ENCODE measurements at regions not wholly inside any gene's neighbourhood (a gene's known extent, or its start where the extent isn't known, plus 50 kb on each side); places are given as distances from the start of the nearest gene placed in this dataset.

DNA sequence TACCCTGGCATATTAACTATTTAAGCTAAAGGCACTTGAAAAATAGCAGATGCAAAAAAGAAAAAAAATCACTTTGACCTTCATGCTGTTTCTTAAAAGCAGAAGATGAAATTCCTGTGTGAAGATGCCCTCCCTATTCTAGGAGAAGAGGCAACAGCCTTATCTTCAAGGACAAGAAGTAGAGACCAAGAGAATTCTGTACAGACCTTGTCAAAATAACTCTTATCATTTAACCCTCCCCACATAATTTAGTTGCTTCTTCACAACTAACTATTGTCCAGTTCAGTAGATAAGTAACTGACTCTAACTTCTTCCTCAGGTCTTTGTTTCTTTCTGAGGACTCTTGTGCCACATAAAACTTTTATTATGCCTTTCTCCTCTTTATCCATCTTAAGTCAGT is 72.0 kb upstream of the MARCHF10 start:
- no peak for DNase-seq

DNA sequence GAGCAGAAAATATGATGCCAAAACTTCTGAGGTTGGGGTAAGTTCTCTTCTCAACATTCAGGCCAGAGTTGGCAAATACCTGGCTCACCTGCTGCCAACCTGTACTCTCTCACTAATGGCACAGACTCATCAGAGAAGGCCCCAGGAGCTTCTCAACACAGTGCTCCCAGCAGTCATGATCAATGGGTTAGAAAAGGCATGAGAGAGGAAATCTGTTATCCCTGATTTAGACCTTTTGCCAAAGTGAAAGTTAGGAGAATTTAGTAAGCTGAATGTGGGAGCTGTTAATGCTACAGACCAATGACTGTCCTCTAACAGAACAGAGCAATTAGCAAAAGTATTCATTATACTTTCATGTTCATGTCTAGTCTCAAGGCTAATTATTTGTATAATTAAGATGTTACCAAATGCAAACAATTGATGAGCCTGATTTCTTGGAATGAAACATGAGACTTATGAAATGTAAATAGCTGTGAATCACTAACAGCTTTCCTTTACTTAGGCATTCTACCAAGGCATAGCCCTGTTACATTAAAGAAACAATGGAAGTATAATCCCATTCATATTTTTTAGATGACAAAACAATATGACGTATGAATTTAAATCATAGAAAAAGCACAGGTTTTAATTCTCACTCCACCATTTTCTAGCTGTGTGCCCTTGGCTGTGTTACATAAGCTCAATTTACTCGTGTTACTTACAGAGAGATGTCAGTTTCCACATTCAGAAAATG is 68.7 kb upstream of the MARCHF10 start:
- peak; percentile 11 for DNase-seq

DNA sequence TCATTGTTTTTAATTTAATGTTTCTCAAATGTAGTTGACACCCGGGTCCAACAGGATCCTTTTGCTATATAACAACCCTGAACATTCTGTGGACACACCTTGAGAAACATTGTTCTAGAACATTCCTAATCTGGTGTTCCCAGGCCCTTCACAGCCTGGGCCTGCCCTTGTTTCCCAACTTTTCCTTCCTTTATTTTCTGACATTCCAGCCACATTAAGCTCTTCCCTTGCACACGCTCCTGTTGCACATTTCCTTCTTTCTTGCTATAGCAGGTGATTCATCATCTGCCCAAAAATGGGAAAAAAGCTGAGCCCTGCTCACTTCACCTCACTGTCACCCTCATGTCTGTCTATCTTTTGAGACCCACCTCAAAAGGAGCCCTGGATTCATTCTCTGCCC is 67.9 kb upstream of the MARCHF10 start:
- DNase-seq = no peak

DNA sequence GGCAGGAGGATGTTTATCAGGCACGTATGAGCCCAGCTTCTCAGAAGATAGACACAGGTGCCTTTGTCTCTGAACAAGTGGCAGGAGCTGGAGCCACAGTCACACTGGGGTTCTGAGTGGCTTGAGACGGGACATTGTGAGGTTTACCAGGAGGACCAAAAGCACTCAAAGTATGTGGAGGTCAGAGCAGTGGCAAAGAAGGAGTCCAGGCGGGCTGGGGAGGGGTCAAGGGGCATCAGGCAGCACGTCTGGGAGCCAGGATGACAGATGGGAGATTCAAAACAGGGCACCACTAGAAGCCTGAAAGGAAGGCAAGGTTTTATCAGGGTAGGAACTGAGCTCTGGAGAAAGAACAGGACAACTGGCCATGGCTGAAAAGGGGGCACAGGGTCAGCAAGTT is 67.2 kb upstream of the MARCHF10 start:
- no peak for DNase-seq

DNA sequence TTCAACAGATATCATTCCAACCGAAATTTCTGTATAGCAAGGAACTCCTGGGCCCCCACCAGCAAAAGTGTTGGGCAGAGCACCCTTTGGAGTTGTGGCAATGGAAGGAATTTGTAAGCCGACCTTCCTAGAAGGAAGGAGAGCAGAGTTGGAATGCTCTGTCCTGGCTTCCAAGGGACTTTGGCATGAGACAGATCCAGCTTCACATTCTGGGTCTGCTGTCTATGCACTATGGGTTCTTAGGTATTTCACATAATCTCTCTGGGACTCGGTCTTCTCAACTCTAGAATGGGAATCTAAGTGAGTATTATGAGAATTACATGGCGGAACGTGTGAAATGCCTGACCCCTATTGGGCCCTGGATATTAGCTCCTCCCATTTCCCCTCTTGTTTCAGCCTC is 63.2 kb upstream of the MARCHF10 start:
- DNase-seq = no peak

DNA sequence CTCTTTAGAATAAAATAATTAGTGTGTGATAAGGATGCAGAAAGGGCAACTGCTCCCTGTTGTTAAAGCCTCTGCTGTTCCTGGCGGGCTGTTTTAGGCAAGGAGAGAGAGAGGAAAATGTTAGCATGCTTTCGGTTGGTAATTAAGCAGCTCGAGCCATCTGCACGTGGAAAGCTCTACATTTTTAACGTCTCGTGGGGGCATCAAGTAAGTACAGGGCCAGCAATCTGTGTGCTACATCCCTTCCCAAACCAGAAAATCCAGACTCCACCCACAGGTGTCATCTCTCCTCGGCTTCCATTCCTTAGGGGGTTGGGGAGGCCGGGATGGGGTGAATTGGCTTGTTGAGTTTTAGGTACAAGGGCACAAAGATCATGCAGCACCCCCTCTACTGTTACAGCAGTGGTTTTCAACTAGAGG is 62.4 kb upstream of the MARCHF10 start:
- no peak for DNase-seq

DNA sequence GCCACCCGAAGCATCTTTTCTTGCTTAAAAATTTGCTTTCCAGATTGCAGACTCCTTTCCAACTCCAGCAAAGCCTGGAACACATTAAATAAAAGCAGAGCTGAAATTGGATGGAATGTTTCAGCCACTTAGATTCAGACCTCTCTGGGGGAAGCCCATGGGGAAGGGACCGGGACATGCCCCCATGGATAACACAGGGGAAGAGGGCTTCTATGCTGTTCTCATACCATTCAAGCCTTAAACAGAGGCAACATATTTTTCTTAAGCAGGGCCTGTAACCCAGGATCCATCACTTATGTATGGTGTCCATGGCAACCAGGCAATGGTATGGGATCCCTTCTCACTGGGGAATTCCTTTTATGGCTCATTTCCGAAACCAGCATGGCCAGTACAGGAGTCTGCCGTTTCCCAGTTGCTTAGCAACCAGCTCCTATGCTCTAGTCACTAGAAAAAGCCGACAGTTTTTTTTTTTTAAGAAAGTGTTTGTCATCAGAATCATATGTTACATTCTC is 62.0 kb upstream of the MARCHF10 start:
- DNase-seq = peak; percentile 22

DNA sequence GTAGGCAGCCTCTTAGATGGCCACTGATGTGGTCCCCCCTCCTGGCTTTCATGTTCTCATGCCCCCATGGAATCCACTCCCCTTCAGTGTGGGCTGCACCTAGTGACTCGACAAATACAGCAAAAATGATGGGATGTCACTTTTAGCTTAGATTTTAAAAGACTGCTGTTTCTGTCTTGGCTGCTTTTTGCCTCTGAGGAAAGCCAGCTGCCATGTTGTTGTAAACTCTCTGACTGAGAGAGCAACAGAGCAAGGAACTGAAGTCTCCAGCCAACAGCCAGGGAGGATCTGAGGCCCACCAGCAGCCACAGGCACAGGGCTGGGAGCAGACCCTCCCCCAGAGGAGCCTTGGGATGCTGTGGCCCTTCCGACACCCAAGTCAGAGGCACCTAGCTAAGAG is 60.6 kb upstream of the MARCHF10 start:
- no peak for DNase-seq

DNA sequence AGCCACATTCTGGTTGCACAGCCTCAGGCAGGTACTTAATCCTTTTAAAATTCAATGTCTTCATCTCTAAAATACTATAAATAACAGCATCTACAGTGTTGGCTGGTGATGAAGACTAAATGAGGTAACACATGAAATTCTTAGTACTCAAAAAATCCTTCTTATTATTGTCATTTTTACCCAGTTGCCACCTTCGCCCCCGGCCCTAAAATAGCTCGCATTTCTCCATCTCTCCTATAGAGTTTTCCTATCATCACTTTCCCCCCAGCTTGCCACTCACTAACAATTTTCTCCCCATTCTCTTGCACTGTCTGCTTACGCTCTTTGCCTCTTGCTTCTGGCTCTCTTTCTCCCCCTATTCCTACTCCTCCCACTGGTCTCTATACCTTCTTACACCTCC is 59.9 kb upstream of the MARCHF10 start:
- DNase-seq = no peak

DNA sequence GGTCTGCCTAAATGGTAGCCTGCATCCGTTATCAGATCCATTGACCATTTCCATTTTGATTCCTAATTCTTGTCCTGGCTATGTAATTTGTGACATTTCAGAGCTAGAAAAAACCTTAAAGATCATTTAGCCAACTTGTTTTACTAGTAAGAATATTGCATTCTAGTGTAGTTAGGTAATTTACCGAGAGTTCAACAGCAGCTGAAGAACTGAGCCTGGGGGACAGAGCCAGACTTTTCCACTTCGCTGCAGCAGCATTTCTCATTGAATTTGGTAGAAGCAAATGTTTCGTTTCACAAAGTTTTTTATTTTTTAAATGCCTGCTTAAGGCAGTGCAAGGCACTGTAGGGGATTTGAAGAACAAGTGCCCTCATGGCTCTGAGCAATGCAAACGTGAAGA is 59.2 kb upstream of the MARCHF10 start:
- no peak for DNase-seq

DNA sequence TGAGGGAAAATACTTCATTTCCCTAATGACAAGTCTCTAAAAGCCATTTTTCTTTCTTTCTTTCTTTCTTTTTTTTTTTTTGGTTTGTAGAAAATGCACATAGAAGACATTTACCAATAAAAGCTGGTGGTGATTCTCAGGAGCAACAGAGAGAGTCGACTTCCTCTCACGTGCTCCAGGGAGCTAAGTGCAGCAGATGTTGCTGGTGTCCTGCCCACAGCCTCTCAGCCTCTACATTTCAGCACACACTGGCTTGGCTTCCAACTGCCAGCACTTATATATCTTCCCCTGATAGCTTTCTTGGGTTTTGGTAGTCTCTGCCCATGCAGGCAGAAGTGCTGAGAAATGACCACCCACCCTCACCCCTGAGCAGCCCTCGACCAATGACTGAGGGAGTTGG is 58.4 kb upstream of the MARCHF10 start:
- DNase-seq = no peak

DNA sequence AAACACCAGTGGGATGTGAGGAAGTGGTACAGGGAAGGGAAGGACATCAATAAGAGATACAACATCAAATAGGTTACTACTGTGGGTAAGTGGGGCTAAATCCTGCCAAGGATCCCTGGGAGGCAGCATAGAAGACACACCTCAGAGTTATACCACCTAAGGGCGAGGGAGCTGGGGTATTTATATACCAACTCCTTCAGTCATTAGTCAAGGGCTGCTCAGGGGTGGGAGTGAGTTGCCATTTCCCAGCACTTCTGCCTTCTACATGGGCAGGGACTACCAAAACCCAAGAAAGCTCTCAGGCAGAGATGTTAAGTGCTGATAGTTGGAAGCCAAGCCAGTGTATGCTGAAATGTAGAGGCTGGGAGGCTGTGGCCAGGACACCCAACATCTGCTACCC is 57.5 kb upstream of the MARCHF10 start:
- no peak for DNase-seq

DNA sequence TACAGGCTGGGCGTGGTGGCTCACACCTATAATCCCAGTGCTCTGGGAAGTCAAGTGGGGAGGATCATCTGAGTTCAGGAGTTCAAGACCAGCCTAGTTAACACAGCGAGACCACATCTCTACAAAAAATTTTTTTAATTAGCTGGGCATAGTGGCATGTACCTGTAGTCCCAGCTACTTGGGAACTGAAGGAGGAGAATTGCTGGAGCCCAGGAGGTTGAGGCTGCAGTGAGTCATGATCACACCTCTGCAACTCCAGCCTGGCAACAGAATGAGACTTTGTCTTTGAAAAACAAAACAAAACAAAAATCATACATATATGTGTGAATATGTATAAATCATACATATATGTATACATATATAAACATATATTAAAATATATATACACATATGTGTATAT is 54.1 kb upstream of the MARCHF10 start:
- no peak for DNase-seq

DNA sequence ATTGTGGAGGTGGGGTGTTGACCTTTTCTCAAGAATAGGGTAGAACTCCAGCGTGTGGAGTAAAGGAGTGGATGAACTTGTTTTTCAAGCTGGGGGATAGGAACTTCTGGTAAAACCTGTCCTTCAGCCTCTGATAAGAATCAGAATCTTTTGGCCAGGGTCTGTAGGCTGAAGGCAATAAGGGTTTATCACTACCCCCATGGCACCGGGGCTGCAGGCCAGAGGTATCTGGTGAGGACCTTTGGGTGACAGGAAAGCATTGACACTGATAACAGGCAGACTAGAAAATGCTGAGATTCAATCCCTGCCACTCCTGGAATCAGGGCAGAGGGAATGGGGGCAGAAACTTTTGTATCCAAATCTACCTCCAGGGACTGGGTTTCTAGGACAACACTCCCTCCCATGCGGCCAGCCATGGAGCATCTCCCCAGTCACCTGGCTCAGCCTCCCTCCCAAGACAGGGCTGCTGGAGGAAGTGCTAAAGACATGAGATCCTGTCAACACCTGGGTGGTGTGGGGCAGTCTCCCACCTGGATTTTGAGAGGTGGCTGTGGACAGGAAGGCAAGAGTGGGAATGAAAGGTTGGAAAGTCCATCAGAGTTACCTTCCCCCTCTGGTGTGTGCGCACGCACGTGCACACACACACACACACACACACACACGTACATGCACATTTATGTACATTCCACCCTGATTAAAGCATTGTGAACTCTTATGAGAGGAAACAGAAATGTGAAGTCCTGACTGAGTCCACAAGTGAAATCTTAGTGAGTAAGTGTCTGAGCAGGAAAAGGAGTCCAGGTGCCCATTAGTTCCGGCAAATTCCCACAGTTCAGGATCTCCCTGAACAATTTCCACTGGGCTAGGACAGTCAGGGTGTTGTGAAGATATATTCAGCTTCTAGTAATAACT is 53.1 kb upstream of the MARCHF10 start:
- DNase-seq = no peak

DNA sequence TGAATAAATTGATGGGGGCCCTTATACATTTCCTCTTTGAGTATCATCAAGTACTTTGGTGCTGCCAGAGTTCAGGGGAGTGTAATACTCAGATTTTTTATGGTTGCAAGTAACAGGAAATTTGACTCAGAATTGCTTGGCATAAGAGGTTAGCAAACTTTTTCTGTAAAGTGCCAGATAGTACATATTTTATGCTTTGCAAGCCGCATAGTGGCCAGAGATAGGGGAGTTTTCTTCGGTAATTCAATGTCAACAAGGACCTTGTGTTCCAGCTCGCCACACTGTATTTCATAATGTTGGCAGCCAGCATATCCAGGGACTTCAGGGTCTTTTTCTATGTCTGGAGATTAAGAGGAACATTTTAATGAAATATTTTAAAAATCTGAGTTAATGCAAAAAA is 51.0 kb upstream of the MARCHF10 start:
- DNase-seq = no peak

All from NCI-H1105 treated with DMSO at 0.1 percent for 48 hours (cell line).